ENCODE measurements at regions not wholly inside any gene's neighbourhood (a gene's known extent, or its start where the extent isn't known, plus 50 kb on each side); places are given as distances from the start of the nearest gene placed in this dataset.
"Not testable (repeated sequence)": the region's sequence is repeated elsewhere in the genome, so short reads cannot be mapped to it uniquely, and the experiment has no call there.

DNA sequence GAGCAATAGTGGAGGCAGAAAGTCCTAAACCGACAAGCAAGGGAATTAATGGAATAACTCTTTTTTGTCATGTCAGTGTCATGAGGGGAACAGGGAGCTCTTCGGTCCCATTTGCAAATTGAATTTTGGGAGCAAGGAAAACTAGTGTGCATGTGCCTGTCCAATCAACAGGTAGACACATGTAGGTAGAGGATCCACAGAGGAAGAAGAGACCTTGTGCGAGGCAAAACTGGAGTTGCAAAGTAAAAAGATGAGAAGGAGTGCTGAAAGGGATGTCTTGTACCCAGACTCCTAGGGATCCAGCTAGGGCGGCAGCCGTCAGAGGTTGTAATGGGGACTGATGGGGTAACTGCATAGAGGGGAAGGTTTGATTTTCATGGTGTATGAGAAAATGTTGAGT lies 156.8 kb upstream of the SNX2 start:
- not testable (repeated sequence) for DNase-seq; H3K4me3 ChIP-seq (ENCODE audit: low read length); H3K9me3 ChIP-seq (replicated peaks; ENCODE audit: control insufficient read depth, low read depth, low read length); H3K27me3 ChIP-seq (ENCODE audit: control insufficient read depth, insufficient read depth, low read length); H3K4me1 ChIP-seq (ENCODE audit: control insufficient read depth, insufficient read depth, low read length); H3K27ac ChIP-seq (ENCODE audit: low read length); H3K36me3 ChIP-seq (ENCODE audit: control insufficient read depth, insufficient read depth, low read length)
- WGBS (ENCODE audit: insufficient coverage) = 90% methylated on average over 5 of the region's 5 CpGs

DNA sequence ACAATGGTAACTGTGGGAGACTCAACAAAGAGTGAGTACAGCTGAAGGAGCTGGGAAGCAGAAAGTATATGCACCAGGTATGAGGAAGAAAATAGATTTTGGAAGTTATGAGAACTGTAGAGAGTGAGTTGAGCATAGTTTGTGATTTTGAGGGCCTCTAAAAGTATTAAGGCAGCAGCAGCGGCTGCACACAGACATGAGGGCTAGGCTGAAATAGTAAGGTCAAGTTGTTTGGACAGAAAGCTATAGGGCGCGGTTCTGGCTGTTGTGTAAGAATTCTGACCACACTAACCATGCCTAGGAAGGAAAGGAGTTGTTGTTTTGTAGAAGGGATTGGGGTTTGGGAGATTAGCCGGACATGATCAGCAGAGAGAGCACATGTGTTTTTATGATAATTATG lies 154.1 kb upstream of the SNX2 start:
- not testable (repeated sequence) for DNase-seq; H3K27me3 ChIP-seq (ENCODE audit: control insufficient read depth, insufficient read depth, low read length); H3K4me3 ChIP-seq (ENCODE audit: low read length); H3K4me1 ChIP-seq (ENCODE audit: control insufficient read depth, insufficient read depth, low read length); H3K27ac ChIP-seq (ENCODE audit: low read length); H3K9me3 ChIP-seq (replicated peaks; ENCODE audit: control insufficient read depth, low read depth, low read length); H3K36me3 ChIP-seq (ENCODE audit: control insufficient read depth, insufficient read depth, low read length)
- 25% methylated on average over 1 of the region's 4 CpGs for whole genome bisulfite sequencing (ENCODE audit: insufficient coverage)

DNA sequence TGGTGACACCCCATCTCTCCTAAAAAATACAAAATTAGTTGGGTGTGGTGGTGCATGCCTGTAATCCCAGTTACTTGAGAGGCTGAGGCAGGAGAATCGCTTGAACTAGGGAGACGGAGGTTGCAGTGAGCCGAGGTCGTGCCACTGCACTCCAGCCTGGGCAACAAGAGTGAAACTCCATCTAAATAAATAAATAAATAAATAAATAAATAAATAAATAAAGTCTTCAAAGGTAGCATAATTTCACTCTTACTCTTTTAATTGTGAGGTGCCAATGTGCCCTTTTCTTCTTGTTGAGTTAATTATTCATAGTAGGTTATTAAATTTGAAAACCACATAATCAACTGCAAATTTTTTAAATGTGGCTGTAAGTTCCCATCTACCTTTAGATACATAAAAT lies 146.2 kb upstream of the SNX2 start:
- H3K36me3 ChIP-seq (ENCODE audit: control insufficient read depth, insufficient read depth, low read length); DNase-seq; H3K4me1 ChIP-seq (ENCODE audit: control insufficient read depth, insufficient read depth, low read length); H3K27me3 ChIP-seq (ENCODE audit: control insufficient read depth, insufficient read depth, low read length); H3K4me3 ChIP-seq (ENCODE audit: low read length); H3K9me3 ChIP-seq (replicated peaks; ENCODE audit: control insufficient read depth, low read depth, low read length); H3K27ac ChIP-seq (ENCODE audit: low read length): not testable (repeated sequence)
- no CpG with 5 or more reads among the region's 4 CpGs for WGBS (ENCODE audit: insufficient coverage)

DNA sequence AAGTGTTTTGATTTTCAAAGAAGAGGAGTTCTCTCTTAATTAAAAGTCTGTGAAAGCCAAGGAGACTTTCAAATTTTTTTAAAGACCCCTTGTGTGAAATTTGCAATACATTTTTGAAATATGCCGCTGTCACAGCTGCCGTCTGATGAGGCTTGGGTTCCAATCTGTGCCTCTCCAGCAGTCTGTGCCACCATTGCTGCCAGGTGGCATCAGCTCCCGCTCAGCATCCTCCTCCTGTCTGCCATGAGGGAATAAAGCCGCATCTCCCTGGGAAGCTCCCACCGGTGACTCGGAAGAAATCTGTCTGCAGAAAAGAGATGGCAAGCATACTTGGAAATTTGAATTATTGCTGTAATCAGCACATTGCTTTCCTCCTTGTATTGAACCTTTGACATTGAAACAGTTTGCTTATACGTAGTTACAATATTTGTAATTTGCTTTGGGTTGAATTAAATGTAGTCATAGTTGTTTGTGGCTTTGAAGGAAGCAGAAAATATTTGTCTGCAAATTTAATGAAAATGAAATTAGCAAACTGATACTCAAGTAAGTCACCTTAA lies 145.7 kb upstream of the SNX2 start:
- 95% methylated on average over 3 of the region's 7 CpGs for WGBS (ENCODE audit: insufficient coverage)

DNA sequence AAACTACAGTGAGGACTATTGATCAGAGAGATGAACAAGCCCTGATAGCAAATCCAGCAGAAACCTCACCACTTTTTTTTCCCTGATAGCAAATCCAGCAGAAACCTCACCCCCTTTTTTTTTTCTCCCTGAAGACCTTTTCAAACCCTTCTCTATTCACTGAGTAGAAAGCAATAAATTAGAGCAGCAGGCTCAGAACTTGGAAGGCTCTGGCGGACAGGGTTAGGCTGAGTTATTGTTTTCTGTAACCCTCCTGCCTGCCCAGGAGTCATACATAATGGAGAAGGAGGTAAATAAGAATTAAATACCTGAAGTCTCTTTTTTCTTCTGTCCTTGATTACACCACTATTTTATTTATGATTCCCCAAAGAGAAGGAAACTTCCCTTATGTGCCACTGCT lies 136.3 kb upstream of the SNX2 start:
- H3K36me3 ChIP-seq (ENCODE audit: control insufficient read depth, insufficient read depth, low read length) = no peaks in the 10 kb centered on the region
- no peak for DNase-seq
- H3K9me3 ChIP-seq (replicated peaks; ENCODE audit: control insufficient read depth, low read depth, low read length) = peaks cover 2% of the 10 kb centered on the region
- no peak overlapping the region for H3K4me3 ChIP-seq (ENCODE audit: low read length)
- no CpG with 5 or more reads among the region's 1 CpG for WGBS (ENCODE audit: insufficient coverage)
- no peaks in the 10 kb centered on the region for H3K27me3 ChIP-seq (ENCODE audit: control insufficient read depth, insufficient read depth, low read length)
- H3K4me1 ChIP-seq (ENCODE audit: control insufficient read depth, insufficient read depth, low read length) = no peaks in the 10 kb centered on the region
- no peak overlapping the region for H3K27ac ChIP-seq (ENCODE audit: low read length)

More for the DNA sequence above, 145.7 kb upstream of the SNX2 start:
- no peak for DNase-seq
- H3K4me1 ChIP-seq (ENCODE audit: control insufficient read depth, insufficient read depth, low read length) = no peaks in the 10 kb centered on the region
- H3K4me3 ChIP-seq (ENCODE audit: low read length) = no peak overlapping the region
- H3K36me3 ChIP-seq (ENCODE audit: control insufficient read depth, insufficient read depth, low read length) = no peaks in the 10 kb centered on the region
- H3K9me3 ChIP-seq (replicated peaks; ENCODE audit: control insufficient read depth, low read depth, low read length) = no peaks in the 10 kb centered on the region
- H3K27me3 ChIP-seq (ENCODE audit: control insufficient read depth, insufficient read depth, low read length) = no peaks in the 10 kb centered on the region
- H3K27ac ChIP-seq (ENCODE audit: low read length) = no peak overlapping the region

DNA sequence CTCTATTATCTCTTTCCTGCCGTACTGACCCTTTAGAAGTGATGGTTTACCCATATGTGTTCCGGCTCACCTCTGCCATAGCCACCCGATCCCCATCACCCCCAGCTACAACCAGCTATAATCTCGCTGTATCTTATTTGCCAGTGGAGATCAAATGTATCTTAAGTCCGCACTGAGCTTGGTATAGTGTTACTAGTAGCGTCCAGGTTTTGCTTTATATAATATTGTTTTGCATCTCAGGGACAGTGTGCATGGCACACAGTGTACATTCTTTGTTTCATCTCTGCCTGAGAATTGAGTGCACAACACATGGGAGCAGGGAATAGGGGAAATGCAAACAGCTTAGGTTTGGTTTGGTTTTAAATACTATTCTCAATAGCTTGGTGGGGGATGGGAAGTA lies 135.8 kb upstream of the SNX2 start:
- no peak overlapping the region for H3K27ac ChIP-seq (ENCODE audit: low read length)
- DNase-seq = no peak
- H3K4me1 ChIP-seq (ENCODE audit: control insufficient read depth, insufficient read depth, low read length) = no peaks in the 10 kb centered on the region
- H3K9me3 ChIP-seq (replicated peaks; ENCODE audit: control insufficient read depth, low read depth, low read length) = peaks cover 2% of the 10 kb centered on the region
- 86% methylated on average over 1 of the region's 6 CpGs for WGBS (ENCODE audit: insufficient coverage)
- no peaks in the 10 kb centered on the region for H3K27me3 ChIP-seq (ENCODE audit: control insufficient read depth, insufficient read depth, low read length)
- H3K36me3 ChIP-seq (ENCODE audit: control insufficient read depth, insufficient read depth, low read length) = no peaks in the 10 kb centered on the region
- no peak overlapping the region for H3K4me3 ChIP-seq (ENCODE audit: low read length)

DNA sequence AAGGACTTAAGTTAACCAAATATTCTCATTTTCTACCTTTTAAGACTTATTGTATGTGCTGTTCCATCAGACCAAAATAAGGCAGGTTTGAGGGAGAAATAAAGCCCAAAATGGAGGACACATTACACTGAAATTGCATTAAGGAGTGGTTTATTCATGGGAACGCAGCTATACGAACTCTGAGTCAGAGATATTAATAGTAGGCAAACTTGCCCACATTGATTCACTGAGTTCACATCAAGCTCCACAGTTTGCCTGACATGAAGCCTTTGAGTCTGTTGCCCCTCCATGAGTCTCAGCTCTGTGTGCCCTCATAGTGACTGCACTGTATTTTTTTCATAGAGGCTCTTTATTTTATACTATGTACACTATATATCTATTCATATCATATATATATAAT lies 135.0 kb upstream of the SNX2 start:
- H3K9me3 ChIP-seq (replicated peaks; ENCODE audit: control insufficient read depth, low read depth, low read length) = peaks cover 2% of the 10 kb centered on the region
- no peaks in the 10 kb centered on the region for H3K4me1 ChIP-seq (ENCODE audit: control insufficient read depth, insufficient read depth, low read length)
- no CpG with 5 or more reads among the region's 2 CpGs for WGBS (ENCODE audit: insufficient coverage)
- no peak overlapping the region for H3K27ac ChIP-seq (ENCODE audit: low read length)
- no peak overlapping the region for H3K4me3 ChIP-seq (ENCODE audit: low read length)
- H3K27me3 ChIP-seq (ENCODE audit: control insufficient read depth, insufficient read depth, low read length) = no peaks in the 10 kb centered on the region
- no peak for DNase-seq
- no peaks in the 10 kb centered on the region for H3K36me3 ChIP-seq (ENCODE audit: control insufficient read depth, insufficient read depth, low read length)

DNA sequence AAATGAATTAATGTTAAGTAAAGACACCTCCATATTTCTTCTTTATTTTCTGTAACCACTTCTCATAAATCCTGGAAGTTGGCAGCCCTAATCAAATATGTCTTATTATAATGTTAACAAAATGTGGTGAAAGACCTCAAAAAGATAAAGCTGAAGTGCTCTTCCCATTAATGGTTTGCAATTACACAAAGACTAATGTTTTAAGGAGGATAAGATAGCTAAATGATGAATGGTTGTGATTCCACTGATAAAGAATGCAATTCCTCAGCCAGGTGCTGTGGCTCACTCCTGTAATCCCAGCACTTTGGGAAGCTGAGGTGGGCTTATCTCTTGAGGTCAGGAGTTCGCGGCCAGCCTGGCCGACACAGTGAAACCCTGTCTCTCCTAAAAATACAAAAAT lies 125.8 kb upstream of the SNX2 start:
- no peak for DNase-seq
- Histone ChIP-seq H3K4me1 (ENCODE audit: control insufficient read depth, insufficient read depth, low read length) (no peaks in the 10 kb centered on the region), H3K4me3 (ENCODE audit: low read length) (no peak overlapping the region), H3K9me3 (replicated peaks; ENCODE audit: control insufficient read depth, low read depth, low read length) (no peaks in the 10 kb centered on the region), H3K36me3 (ENCODE audit: control insufficient read depth, insufficient read depth, low read length) (no peaks in the 10 kb centered on the region), H3K27ac (ENCODE audit: low read length) (no peak overlapping the region), H3K27me3 (ENCODE audit: control insufficient read depth, insufficient read depth, low read length) (no peaks in the 10 kb centered on the region)
- no CpG with 5 or more reads among the region's 3 CpGs for WGBS (ENCODE audit: insufficient coverage)

DNA sequence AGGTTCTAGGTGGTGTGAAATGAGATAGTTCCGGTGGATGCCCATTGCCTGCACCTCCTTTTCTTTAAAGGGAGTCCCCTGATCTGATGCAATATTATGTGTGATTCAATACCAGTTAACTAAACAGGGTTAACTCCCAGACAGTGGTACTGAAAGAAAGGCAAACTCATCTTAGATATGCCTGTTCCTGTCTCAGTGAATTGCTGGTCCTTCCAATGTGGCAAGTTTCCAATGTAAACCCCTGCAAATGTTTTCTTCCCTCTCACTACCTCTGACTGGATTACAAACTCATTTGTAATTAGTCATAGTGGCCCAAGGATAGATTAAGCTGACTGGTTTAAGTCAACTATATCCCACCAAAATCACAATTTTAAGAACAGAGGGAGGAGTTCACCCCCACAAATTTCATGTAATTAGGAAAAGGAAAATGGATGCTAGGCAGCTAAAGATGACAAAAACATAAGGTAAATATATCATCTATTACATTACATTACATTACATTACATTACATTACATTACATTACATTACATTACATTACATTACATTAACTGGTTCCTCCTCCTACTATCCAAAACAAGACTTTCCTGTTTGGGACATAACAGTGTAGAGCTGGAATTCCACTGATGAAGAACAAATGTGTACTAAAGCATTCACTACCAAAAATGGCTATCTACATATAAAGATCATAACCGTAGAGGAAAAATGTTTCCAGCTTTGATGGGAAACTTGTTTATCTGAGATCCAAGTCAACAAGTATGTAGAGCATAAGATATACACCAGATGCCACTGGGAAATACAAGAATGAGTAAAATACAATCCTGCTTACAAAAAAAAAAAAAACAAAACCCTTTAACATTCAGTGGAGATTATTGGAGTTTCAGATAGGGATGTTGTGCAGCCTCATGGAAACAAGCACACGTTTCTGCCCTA lies 121.5 kb upstream of the SNX2 start:
- DNase-seq = no peak
- Histone ChIP-seq H3K9me3 (replicated peaks; ENCODE audit: control insufficient read depth, low read depth, low read length) (no peaks in the 10 kb centered on the region), H3K36me3 (ENCODE audit: control insufficient read depth, insufficient read depth, low read length) (no peaks in the 10 kb centered on the region), H3K4me1 (ENCODE audit: control insufficient read depth, insufficient read depth, low read length) (no peaks in the 10 kb centered on the region), H3K27me3 (ENCODE audit: control insufficient read depth, insufficient read depth, low read length) (no peaks in the 10 kb centered on the region), H3K4me3 (ENCODE audit: low read length) (no peak overlapping the region), H3K27ac (ENCODE audit: low read length) (no peak overlapping the region)
- no CpG with 5 or more reads among the region's 3 CpGs for WGBS (ENCODE audit: insufficient coverage)

DNA sequence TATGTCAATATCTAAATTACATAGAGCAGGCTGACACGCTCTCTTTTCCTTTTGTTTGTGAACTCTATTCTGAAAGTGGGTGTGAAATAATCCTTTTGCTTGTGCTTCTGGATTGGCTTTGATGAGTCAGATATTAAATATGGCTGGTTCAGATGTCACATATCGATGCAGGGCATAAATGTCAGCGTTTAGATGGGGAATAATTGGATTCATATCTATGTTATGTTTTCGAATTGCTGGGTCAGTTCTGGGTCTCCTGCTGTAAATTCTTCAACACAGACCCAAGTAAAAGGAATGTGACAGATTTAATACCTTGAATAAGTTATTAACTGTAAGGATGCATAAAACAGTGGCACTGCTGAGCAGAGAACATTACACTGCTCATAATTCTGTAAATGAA lies 118.7 kb upstream of the SNX2 start:
- no peaks in the 10 kb centered on the region for H3K36me3 ChIP-seq (ENCODE audit: control insufficient read depth, insufficient read depth, low read length)
- H3K4me3 ChIP-seq (ENCODE audit: low read length) = no peak overlapping the region
- no peaks in the 10 kb centered on the region for H3K4me1 ChIP-seq (ENCODE audit: control insufficient read depth, insufficient read depth, low read length)
- no peaks in the 10 kb centered on the region for H3K27me3 ChIP-seq (ENCODE audit: control insufficient read depth, insufficient read depth, low read length)
- no peaks in the 10 kb centered on the region for H3K9me3 ChIP-seq (replicated peaks; ENCODE audit: control insufficient read depth, low read depth, low read length)
- WGBS (ENCODE audit: insufficient coverage) = 83% methylated on average over 1 of the region's 4 CpGs
- no peak for DNase-seq
- H3K27ac ChIP-seq (ENCODE audit: low read length) = no peak overlapping the region

Data from muscle of leg (tissue), 3 donors.